ENCODE measurements at regions not wholly inside any gene's neighbourhood (a gene's known extent, or its start where the extent isn't known, plus 50 kb on each side); places are given as distances from the start of the nearest gene placed in this dataset.
"Not testable (repeated sequence)": the region's sequence is repeated elsewhere in the genome, so short reads cannot be mapped to it uniquely, and the experiment has no call there.

GRCh38 chr7:66505009-66505408 lies 123.7 kb upstream of the KCTD7 start:
- no peak for DNase-seq

- DNase-seq = peak; percentile 67
Measured at GRCh38 chr7:66505531-66506451, 122.9 kb upstream of the KCTD7 start.

GRCh38 chr7:66506703-66507102 lies 122.0 kb upstream of the KCTD7 start:
- peak; percentile 55 for DNase-seq

DNA sequence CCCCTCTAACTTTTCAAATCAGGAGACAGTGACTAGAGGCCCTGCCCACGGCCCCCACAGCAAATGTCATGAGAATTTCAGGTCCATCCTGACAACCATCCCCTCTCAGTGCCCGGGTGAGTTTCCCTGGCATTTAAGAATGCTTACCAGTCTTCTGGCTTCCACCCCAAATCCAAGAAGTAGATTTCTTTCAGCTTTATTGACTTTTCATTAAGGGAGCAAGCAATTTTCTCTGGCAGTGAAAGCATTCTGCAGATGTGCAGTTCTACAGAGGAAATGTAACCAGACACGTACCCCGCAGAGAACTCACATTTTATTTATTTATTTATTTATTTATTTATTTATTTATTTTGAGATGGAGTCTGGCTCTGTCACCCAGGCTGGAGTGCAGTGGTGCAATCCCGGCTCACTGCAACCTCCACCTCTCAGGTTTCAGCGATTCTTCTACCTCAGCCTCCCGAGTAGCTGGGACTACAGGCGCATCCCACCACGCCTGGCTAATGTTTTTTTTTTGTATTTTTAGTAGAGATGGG lies 120.9 kb upstream of the KCTD7 start:
- DNase-seq = no peak

DNA sequence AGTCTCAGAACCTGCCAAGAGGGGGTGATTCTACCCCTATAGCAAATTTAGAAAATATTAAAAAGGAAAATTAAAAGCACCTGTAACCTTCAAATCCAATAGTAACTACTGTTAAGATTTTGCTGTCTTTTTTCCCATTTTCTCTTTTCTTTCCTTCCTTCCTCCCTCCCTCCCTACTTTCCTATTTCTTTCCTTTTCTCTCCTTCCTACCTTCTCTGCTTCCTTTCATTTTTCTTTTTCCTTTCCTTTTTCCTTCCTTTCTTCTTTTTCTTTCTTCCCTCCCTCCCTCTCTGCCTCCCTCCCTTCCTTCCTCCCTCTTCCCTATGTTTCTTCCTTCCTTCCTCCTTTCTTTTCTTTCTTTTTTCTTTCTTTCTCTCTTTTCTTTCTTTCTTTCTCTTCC lies 120.2 kb upstream of the KCTD7 start:
- DNase-seq = no peak

- no peak for DNase-seq
Measured at GRCh38 chr7:66514050-66514449, 114.6 kb upstream of the KCTD7 start.

- DNase-seq = no peak
Measured at GRCh38 chr7:66517212-66517909, 111.3 kb upstream of the KCTD7 start.

DNA sequence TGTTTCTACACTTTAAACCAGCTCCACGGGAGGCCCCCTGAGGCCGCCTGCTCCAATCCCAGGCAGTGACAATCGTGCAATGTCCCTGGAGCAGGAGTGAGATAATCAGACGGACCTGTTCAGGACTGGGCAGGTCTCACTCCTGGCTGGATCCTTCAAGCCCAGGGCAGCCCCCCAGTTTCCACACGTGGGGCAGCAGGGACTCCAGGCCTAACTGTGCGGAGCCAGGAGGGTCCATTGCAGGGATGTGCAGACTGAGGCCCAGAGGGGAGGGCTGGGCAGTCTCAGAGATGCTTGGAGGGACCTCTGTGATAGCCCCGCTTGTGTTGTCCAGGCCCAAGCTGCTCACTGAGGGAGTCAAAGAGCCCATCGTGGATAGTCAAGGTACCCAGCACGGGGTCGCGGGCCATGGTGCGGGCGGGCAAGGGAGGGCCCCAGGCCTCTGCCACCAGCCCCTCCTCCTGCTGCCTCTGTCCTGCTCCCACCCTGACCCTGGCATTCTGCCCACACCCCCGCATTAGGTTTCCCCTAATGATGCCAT lies 110.5 kb upstream of the KCTD7 start:
- DNase-seq = no peak

- DNase-seq = no peak
Measured at GRCh38 chr7:66521675-66522074, 107.0 kb upstream of the KCTD7 start.

- DNase-seq = no peak
Measured at GRCh38 chr7:66522518-66522917, 106.2 kb upstream of the KCTD7 start.

GRCh38 chr7:66523409-66523808 lies 105.3 kb upstream of the KCTD7 start:
- no peak for DNase-seq

DNA sequence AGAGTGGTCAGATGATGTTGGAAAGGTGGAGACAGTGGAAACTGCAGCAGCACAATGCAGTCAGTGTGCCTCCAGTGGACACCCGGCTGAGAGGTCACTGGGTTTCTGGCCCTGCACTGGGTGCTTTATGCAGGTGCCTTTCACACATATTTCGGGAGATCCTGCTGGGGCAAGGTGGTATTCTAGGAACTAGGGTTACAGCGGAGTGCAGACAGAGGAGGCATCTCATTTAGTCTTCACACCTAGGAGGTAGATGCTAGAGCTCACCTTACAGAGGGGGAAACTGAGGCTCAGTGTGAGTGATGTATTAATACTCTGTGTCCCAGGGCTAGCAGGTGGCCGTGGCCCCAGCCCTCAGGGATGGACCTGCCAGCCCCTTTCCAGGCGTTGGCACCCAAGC lies 103.9 kb upstream of the KCTD7 start:
- DNase-seq = no peak

DNA sequence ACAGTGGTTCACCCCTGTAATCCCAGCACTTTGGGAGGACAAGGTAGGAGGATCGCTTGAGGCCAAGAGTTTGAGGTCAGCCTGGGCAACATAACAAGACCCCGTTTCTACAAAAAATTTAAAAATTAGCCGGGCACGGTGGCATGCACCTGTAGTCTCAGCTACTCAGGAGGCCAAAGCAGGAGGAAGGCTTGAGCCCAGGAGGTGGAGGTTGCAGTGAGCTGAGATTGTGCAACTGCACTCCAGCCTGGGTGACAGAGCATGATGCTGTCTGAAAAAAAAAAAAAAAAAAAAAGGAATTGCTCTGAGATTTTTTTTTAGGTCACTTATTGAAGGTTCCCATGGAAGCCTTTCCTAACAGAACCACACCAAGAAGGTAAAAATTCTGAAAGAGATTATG lies 101.9 kb upstream of the KCTD7 start:
- DNase-seq = not testable (repeated sequence)

GRCh38 chr7:66528652-66529051 lies 100.0 kb upstream of the KCTD7 start:
- DNase-seq = no peak

DNA sequence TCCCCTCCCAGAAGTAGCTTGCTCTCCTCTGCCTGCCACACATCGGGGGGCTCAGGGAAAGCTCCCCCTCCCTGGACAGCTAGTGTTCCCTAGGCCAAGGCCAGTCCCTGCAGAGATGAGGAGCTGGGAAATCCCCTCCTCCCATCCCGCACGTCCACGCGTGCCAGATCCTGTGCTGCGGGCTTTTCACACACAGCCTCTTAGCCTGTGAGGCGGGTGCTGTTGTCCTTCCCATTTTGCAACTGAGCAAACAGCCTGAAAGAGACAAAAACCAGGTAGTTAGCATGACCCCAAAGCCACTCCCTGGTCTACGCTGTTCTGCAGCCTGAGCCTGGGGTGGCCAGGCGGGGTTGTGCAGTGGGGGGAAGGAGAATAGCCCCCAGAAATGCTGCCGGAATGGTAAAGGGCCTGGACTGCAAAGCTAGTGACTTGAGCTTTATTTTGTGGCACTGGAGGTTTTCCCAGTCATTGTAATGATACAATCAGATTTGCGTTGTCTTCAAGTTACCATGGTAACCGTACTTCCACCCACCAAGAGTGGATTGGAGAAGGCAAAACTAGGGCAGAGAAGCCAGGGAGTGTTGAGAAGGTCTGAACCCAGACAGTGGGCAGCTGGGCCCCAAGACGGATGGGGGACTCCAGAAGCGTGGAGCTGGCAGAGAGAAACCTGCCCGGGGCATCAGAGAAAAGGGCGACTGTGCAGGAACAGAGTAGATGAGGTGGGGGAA lies 98.6 kb upstream of the KCTD7 start:
- DNase-seq = no peak

GRCh38 chr7:66535414-66536329 lies 93.0 kb upstream of the KCTD7 start:
- DNase-seq = no peak

DNA sequence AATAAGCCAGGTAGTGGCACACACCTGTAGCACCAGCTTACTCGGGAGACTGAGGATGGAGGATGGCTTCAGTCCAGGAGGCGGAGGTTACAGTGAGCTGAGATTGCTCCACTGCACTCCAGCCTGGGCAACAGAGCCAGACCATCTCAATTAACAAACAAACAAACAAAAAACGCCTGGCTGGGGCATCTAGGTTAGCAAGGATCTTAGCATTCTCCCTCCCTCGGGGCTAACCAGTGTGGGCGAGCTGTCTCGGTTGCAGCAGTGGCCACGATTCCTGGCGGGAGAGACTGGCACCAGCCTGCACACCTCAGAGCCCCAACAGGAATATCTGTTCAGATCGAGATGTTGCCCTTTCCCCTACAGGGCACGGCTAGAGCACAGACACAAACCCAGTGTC lies 91.3 kb upstream of the KCTD7 start:
- DNase-seq = no peak

DNA sequence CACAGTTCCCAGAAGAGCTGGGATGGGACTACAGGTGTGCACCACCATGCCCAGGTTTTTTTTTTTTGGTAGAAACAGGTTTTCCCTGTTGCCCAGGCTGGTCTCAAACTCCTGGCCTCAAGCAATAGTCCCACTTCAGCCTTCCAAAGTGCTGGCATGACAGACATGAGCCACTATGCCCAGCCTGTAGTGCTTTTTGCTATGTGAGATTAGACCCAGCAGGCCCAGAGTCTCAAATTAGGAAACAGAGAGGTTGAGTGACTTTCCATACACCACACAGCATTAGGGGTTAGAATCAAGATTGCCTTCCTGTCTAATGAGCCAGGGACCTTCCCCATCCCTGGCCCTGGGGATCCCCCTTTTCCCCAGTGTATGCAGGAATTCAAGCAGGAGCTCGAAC lies 90.8 kb upstream of the KCTD7 start:
- no peak for DNase-seq

- no peak for DNase-seq
Measured at GRCh38 chr7:66539264-66539623, 89.4 kb upstream of the KCTD7 start.

DNA sequence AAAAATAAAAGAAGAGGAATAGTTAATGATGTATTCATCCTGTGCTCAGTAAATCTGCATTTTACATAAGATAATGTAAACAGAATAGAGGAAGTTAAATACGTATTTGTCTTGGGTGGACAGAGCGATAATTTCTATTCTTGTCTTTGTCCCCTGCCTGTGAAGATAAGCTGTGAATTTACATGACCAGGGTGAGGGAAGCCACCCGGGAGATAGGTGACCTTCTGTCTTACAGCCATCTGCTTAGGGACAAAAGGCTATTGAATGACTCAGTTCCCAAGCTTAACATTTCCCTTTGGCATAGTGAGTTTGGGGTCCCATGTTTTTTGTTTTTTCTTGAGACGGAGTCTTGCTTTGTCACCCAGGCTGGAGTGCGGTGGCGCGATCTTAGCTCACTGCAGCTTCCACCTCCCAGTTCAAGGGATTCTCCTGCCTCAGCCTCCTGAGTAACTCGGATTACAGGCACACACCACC lies 88.7 kb upstream of the KCTD7 start:
- DNase-seq = no peak

- DNase-seq = no peak
Measured at GRCh38 chr7:66542049-66542448, 86.6 kb upstream of the KCTD7 start.
